H1 (cell line): ENCODE measurements at regions not wholly inside any gene's neighbourhood (a gene's known extent, or its start where the extent isn't known, plus 50 kb on each side); places are given as distances from the start of the nearest gene placed in this dataset.

Experiments used
- CTCF ChIA-PET: fragments of 300-600 bp; sonication (Branson Sonifier 250); formaldehyde crosslinking; loops from one replicate; lab custom pipeline; 2021; ENCODE audit not compliant: partially characterized antibody; lab: Charles Lee
- POLR2A ChIA-PET: fragments of 300-600 bp; sonication (Branson Sonifier 250); formaldehyde crosslinking; loops from one replicate; lab custom pipeline; 2021; ENCODE audit warnings: inconsistent platforms; ENCODE audit not compliant: partially characterized antibody; lab: Charles Lee
- DNase-seq, 2 experiments: peaks; one replicate each; pipeline versions ENCODE4 v3.0.0 to v3.0.0-alpha.2; 2010 to 2022; ENCODE audit warnings: low spot score in 2 of 2, low read depth in 1 of 2, mixed read lengths in 1 of 2
- FAIRE-seq: peaks from 2 replicates; lab custom pipeline; 2011; peaks lifted over from hg19 to GRCh38; lab: Jason Lieb, UNC
- H2AFZ ChIP-seq: 2 replicates; pipeline ENCODE4 v1.8.1; 2012; ENCODE audit warnings: low read length, inconsistent platforms
- H2AK5ac ChIP-seq: 2 replicates; pipeline ENCODE4 v1.6.1; 2013; ENCODE audit warnings: low read depth, low read length
- H2BK120ac ChIP-seq: replicated peaks from 2 replicates; pipeline ENCODE3; 2013; ENCODE audit warnings: low read depth, low read length, inconsistent platforms
- H2BK12ac ChIP-seq: 2 replicates; pipeline ENCODE4 v1.6.1; 2013; ENCODE audit warnings: low read depth, low read length
- H2BK15ac ChIP-seq: 2 replicates; pipeline ENCODE4 v1.6.1; 2013; ENCODE audit warnings: low read length
- H2BK20ac ChIP-seq: 2 replicates; pipeline ENCODE4 v1.6.1; 2013; ENCODE audit warnings: low read length
- H2BK5ac ChIP-seq: 2 replicates; pipeline ENCODE4 v1.6.1; 2013; ENCODE audit warnings: low read depth, low read length
- H3K14ac ChIP-seq: 2 replicates; pipeline ENCODE4 v1.6.1; 2013; ENCODE audit warnings: inconsistent platforms; ENCODE audit not compliant: insufficient read length
- H3K18ac ChIP-seq: 2 replicates; pipeline ENCODE4 v1.6.1; 2013; ENCODE audit warnings: low read length; ENCODE audit errors: extremely low read depth
- H3K23ac ChIP-seq: 2 replicates; pipeline ENCODE4 v1.6.1; 2013; ENCODE audit warnings: inconsistent platforms; ENCODE audit not compliant: insufficient read length
- H3K23me2 ChIP-seq: 2 replicates; pipeline ENCODE4 v1.6.1; 2013; ENCODE audit warnings: low read depth, low read length
- H3K27ac ChIP-seq: 2 replicates; pipeline ENCODE4 v1.6.1; 2011; ENCODE audit warnings: low read depth, low read length, inconsistent platforms
- H3K27me3 ChIP-seq, 4 experiments: replicated peaks in 1 of 4; 1 replicate in 1 of 4; 2 replicates in 3 of 4; pipeline versions ENCODE4 v1.6.1 to v1.8.1; 2011 to 2013; ENCODE audit warnings: low read length in 3 of 4, mild to moderate bottlenecking in 3 of 4, inconsistent platforms in 2 of 4, mixed read lengths in 2 of 4, moderate library complexity in 1 of 4; ENCODE audit not compliant: control insufficient read depth in 3 of 4, insufficient read depth in 3 of 4; ENCODE audit errors: extremely low read depth in 1 of 4
- H3K36me3 ChIP-seq, 4 experiments: 2 replicates each; pipeline versions ENCODE4 v1.6.1 to v1.8.1; 2011 to 2013; ENCODE audit warnings: mild to moderate bottlenecking in 4 of 4, low read length in 3 of 4, moderate library complexity in 2 of 4, control low read depth in 1 of 4, inconsistent platforms in 1 of 4; ENCODE audit not compliant: insufficient read depth in 4 of 4, control insufficient read depth in 2 of 4
- H3K4ac ChIP-seq: replicated peaks from 2 replicates; pipeline ENCODE3; 2013; ENCODE audit warnings: low read length, low read depth, mixed read lengths, inconsistent platforms; ENCODE audit not compliant: insufficient read length
- H3K4me1 ChIP-seq, 4 experiments: replicated peaks in 1 of 4; 1 replicate in 1 of 4; 2 replicates in 3 of 4; pipeline versions ENCODE4 v1.6.1 to v1.8.1; 2011 to 2013; ENCODE audit warnings: low read length in 3 of 4, inconsistent platforms in 2 of 4, mixed read lengths in 1 of 4; ENCODE audit not compliant: insufficient read depth in 4 of 4, control insufficient read depth in 3 of 4
- H3K4me2 ChIP-seq, 2 experiments: 2 replicates each; pipeline versions ENCODE4 v1.6.1 to v1.8.1; 2011 to 2013; ENCODE audit warnings: low read depth in 2 of 2, low read length in 2 of 2, control low read depth in 1 of 2, inconsistent platforms in 1 of 2, mild to moderate bottlenecking in 1 of 2; ENCODE audit not compliant: insufficient read depth in 1 of 2
- H3K4me3 ChIP-seq, 4 experiments: fragments of 200-600, 300-600 bp in 1 of 4; sonication (generic), shearing (Covaris generic), sonication (Bioruptor Twin) in 1 of 4; 2 replicates each; pipeline versions ENCODE4 v1.5.1 to v1.8.1; 2011 to 2016; ENCODE audit warnings: low read length in 4 of 4, low read depth in 3 of 4, control low read depth in 2 of 4, inconsistent platforms in 2 of 4, mild to moderate bottlenecking in 2 of 4, mixed read lengths in 1 of 4, moderate library complexity in 1 of 4; ENCODE audit not compliant: insufficient read depth in 2 of 4; ENCODE audit errors: extremely low read depth in 1 of 4
- H3K56ac ChIP-seq: replicated peaks from 2 replicates; pipeline ENCODE3; 2013; ENCODE audit warnings: low read depth, mild to moderate bottlenecking, mixed read lengths, low read length, inconsistent platforms; ENCODE audit not compliant: insufficient read length
- H3K79me1 ChIP-seq: 2 replicates; pipeline ENCODE4 v1.6.1; 2013; ENCODE audit warnings: low read depth, low read length, control low read depth
- H3K79me2 ChIP-seq, 2 experiments: 2 replicates each; pipeline versions ENCODE4 v1.6.1 to v1.8.1; 2012 to 2013; ENCODE audit warnings: low read length in 2 of 2, mild to moderate bottlenecking in 2 of 2, inconsistent platforms in 1 of 2; ENCODE audit not compliant: insufficient read depth in 2 of 2, control insufficient read depth in 1 of 2
- H3K9ac ChIP-seq, 4 experiments: replicated peaks in 1 of 4; 1 replicate in 1 of 4; 2 replicates in 3 of 4; pipeline versions ENCODE4 v1.6.1 to v1.8.1; 2011 to 2013; ENCODE audit warnings: low read depth in 3 of 4, low read length in 3 of 4, control low read depth in 2 of 4, mild to moderate bottlenecking in 2 of 4, moderate library complexity in 2 of 4, inconsistent platforms in 1 of 4; ENCODE audit errors: extremely low read depth in 1 of 4
- H3K9me3 ChIP-seq, 2 experiments: 2 replicates each; pipeline versions ENCODE4 v1.6.1 to v1.8.1; 2012 to 2013; ENCODE audit warnings: mild to moderate bottlenecking in 2 of 2, moderate library complexity in 2 of 2, control low read depth in 1 of 2, inconsistent platforms in 1 of 2, low read depth in 1 of 2, low read length in 1 of 2, mixed read lengths in 1 of 2; ENCODE audit not compliant: insufficient read depth in 2 of 2
- H4K20me1 ChIP-seq, 2 experiments: replicated peaks in 1 of 2; 2 replicates each; pipeline versions ENCODE3 to v1.8.1; 2011 to 2013; ENCODE audit warnings: inconsistent platforms in 2 of 2, low read length in 2 of 2, mild to moderate bottlenecking in 1 of 2; ENCODE audit not compliant: insufficient read depth in 2 of 2, control insufficient read depth in 1 of 2
- H4K5ac ChIP-seq: 2 replicates; pipeline ENCODE4 v1.6.1; 2013; ENCODE audit warnings: low read length, low read depth, mixed read lengths, inconsistent platforms; ENCODE audit not compliant: insufficient read length
- H4K8ac ChIP-seq: 2 replicates; pipeline ENCODE4 v1.8.0; 2013; ENCODE audit warnings: mild to moderate bottlenecking, moderate library complexity, low read length, inconsistent platforms; ENCODE audit not compliant: insufficient read depth; ENCODE audit errors: extremely low read depth
- H4K91ac ChIP-seq: replicated peaks from 2 replicates; pipeline ENCODE3; 2013; ENCODE audit warnings: low read length, mixed read lengths, inconsistent platforms; ENCODE audit not compliant: insufficient read length
- CHD1 ChIP-seq: IDR thresholded peaks from 2 replicates; pipeline ENCODE4 v1.6.1; 2012; ENCODE audit warnings: low read depth, low read length, improper control_type of control experiment
- CHD2 ChIP-seq: IDR thresholded peaks from 2 replicates; pipeline ENCODE4 v1.6.1; 2012; ENCODE audit warnings: low read length, improper control_type of control experiment
- CTCF ChIP-seq, 3 experiments: IDR thresholded peaks; 1 replicate in 2 of 3; 2 replicates in 1 of 3; pipeline versions ENCODE4 v1.5.1 to v1.6.1; 2011; ENCODE audit warnings: low read length in 3 of 3, mild to moderate bottlenecking in 3 of 3, inconsistent platforms in 2 of 3, low read depth in 1 of 3, moderate library complexity in 1 of 3; ENCODE audit not compliant: insufficient read depth in 1 of 3; ENCODE audit errors: control extremely low read depth in 1 of 3
- E2F6 ChIP-seq: IDR thresholded peaks from 2 replicates; pipeline ENCODE4 v1.6.1; 2012; ENCODE audit warnings: inconsistent platforms
- GABPA ChIP-seq: IDR thresholded peaks from 2 replicates; pipeline ENCODE4 v1.6.1; 2011; ENCODE audit warnings: mild to moderate bottlenecking, low read length, moderate library complexity, borderline replicate concordance; ENCODE audit not compliant: insufficient read depth
- HDAC6 ChIP-seq: IDR thresholded peaks from one replicate; pipeline ENCODE4 v1.7.1; 2012; ENCODE audit warnings: low read depth, mild to moderate bottlenecking, inconsistent platforms, low read length, moderate library complexity
- RFX5 ChIP-seq: IDR thresholded peaks from 2 replicates; pipeline ENCODE4 v1.6.1; 2011; ENCODE audit warnings: low read depth, low read length, improper control_type of control experiment, borderline replicate concordance
- SP1 ChIP-seq: IDR thresholded peaks from 2 replicates; pipeline ENCODE4 v1.6.1; 2011; ENCODE audit warnings: low read depth, low read length
- SUZ12 ChIP-seq: fragments of 200-600 bp; sonication (generic); IDR thresholded peaks from 2 replicates; pipeline ENCODE4 v1.6.1; 2012; ENCODE audit warnings: mild to moderate bottlenecking, inconsistent platforms, low read length, moderate library complexity, mixed read lengths
- TBP ChIP-seq: IDR thresholded peaks from 2 replicates; pipeline ENCODE4 v1.6.1; 2011; ENCODE audit warnings: low read depth, low read length, improper control_type of control experiment
- WGBS, 2 experiments: shearing (Covaris generic) in 1 of 2; methylation state at CpG; one replicate each; pipeline versions ENCODE4 v1.1.6 to v1.1.7; 2013 to 2015; ENCODE audit warnings: low lambda C conversion rate in 2 of 2, mixed read lengths in 2 of 2, inconsistent platforms in 1 of 2, low coverage in 1 of 2, missing lambda C conversion rate in 1 of 2; ENCODE audit not compliant: insufficient replicate concordance in 2 of 2, insufficient coverage in 1 of 2, insufficient read length in 1 of 2; ENCODE audit errors: extremely low coverage in 1 of 2, missing lambda C conversion rate in 1 of 2; 5-methylcytosine and 5-hydroxymethylcytosine counted together

GRCh38 chr2:48200620-48201293 lies 113.7 kb upstream of the FOXN2 start:
- H3K4ac ChIP-seq: no peak overlapping the region
- H3K79me1 ChIP-seq: no peaks in the 10 kb centered on the region
- H4K20me1 ChIP-seq: no peaks in the 10 kb centered on the region
- H3K36me3 ChIP-seq: no peaks in the 10 kb centered on the region
- H2BK120ac ChIP-seq: peak overlapping the region; percentile 13
- H2AFZ ChIP-seq: peak overlapping the region; percentile 66; the same call in 1 of the 2 replicates
- H3K14ac ChIP-seq: no peak overlapping the region
- no peaks in the 10 kb centered on the region for H3K79me2 ChIP-seq
- H2BK5ac ChIP-seq: 0 out of 2 replicates have a peak overlapping the region, but pooled peaks have one; percentile 8
- no peak overlapping the region for H3K27ac ChIP-seq
- no peak overlapping the region for H4K5ac ChIP-seq
- WGBS, 2 experiments: 88% methylated on average over 4 of the region's 4 CpGs; no CpG with 5 or more reads in 1 of the 2 experiments
- no peak overlapping the region for H3K18ac ChIP-seq
- H3K4me3 ChIP-seq: no peak overlapping the region
- H4K91ac ChIP-seq: no peak overlapping the region
- H2BK20ac ChIP-seq: 0 out of 2 replicates have a peak overlapping the region, but pooled peaks have one; percentile 66
- no peak overlapping the region for H3K56ac ChIP-seq
- H3K23me2 ChIP-seq: no peaks in the 10 kb centered on the region
- H2BK15ac ChIP-seq: no peak overlapping the region
- ChIA-PET POLR2A (interaction anchor here (0.7 kb wide), 1 partner anchor 311 kb away, joined by 5 read pairs; no protein-coding TSS in a partner anchor), CTCF (interaction anchor here (0.6 to 1.7 kb wide), 5 partner anchors 9 to 269 kb away, joined by 3 to 5 read pairs (median 3); no protein-coding TSS in a partner anchor)
- no peak overlapping the region for H2AK5ac ChIP-seq
- no peak overlapping the region; the same call in 1 of the 2 replicates for H4K8ac ChIP-seq
- H3K9ac ChIP-seq: no peak overlapping the region
- no peaks in the 10 kb centered on the region for H3K9me3 ChIP-seq
- peaks cover 0 to 10% (median 7%) of the 10 kb centered on the region in 4 experiments for H3K4me1 ChIP-seq
- no peak overlapping the region for H3K23ac ChIP-seq
- H3K4me2 ChIP-seq: no peak overlapping the region
- peak overlapping the region; percentile 65; the same call in 1 of the 2 replicates for H2BK12ac ChIP-seq
- H3K27me3 ChIP-seq: no peaks in the 10 kb centered on the region
- no peak for FAIRE-seq
- DNase-seq: no peak
- TF ChIP-seq CTCF (IDR thresholded peaks at IDR 0.05; ENCODE audit: control extremely low read depth in 1 of 3, insufficient read depth in 1 of 3, low read depth in 1 of 3, low read length in 3 of 3): no peak
- TF ChIP-seq SUZ12: no peak
- TF ChIP-seq SP1: no peak
- no peak for TF ChIP-seq GABPA
- TF ChIP-seq HDAC6: no peak
- no peak for TF ChIP-seq CHD2
- no peak for TF ChIP-seq TBP
- TF ChIP-seq RFX5: no peak
- no peak for TF ChIP-seq CHD1
- TF ChIP-seq E2F6: no peak
